H1 (cell line): ENCODE measurements at regions not wholly inside any gene's neighbourhood (a gene's known extent, or its start where the extent isn't known, plus 50 kb on each side); places are given as distances from the start of the nearest gene placed in this dataset.
"Not testable (repeated sequence)": the region's sequence is repeated elsewhere in the genome, so short reads cannot be mapped to it uniquely, and the experiment has no call there.

Source experiments
- CTCF ChIA-PET: fragments of 300-600 bp; sonication (Branson Sonifier 250); formaldehyde crosslinking; loops from one replicate; lab custom pipeline; 2021; ENCODE audit not compliant: partially characterized antibody; lab: Charles Lee
- POLR2A ChIA-PET: fragments of 300-600 bp; sonication (Branson Sonifier 250); formaldehyde crosslinking; loops from one replicate; lab custom pipeline; 2021; ENCODE audit warnings: inconsistent platforms; ENCODE audit not compliant: partially characterized antibody; lab: Charles Lee
- DNase-seq, 2 experiments: peaks; one replicate each; pipeline versions ENCODE4 v3.0.0 to v3.0.0-alpha.2; 2010 to 2022; ENCODE audit warnings: low spot score in 2 of 2, low read depth in 1 of 2, mixed read lengths in 1 of 2
- FAIRE-seq: peaks from 2 replicates; lab custom pipeline; 2011; peaks lifted over from hg19 to GRCh38; lab: Jason Lieb, UNC
- H2AFZ ChIP-seq: 2 replicates; pipeline ENCODE4 v1.8.1; 2012; ENCODE audit warnings: low read length, inconsistent platforms
- H2AK5ac ChIP-seq: 2 replicates; pipeline ENCODE4 v1.6.1; 2013; ENCODE audit warnings: low read depth, low read length
- H2BK120ac ChIP-seq: replicated peaks from 2 replicates; pipeline ENCODE3; 2013; ENCODE audit warnings: low read depth, low read length, inconsistent platforms
- H2BK12ac ChIP-seq: 2 replicates; pipeline ENCODE4 v1.6.1; 2013; ENCODE audit warnings: low read depth, low read length
- H2BK15ac ChIP-seq: 2 replicates; pipeline ENCODE4 v1.6.1; 2013; ENCODE audit warnings: low read length
- H2BK20ac ChIP-seq: 2 replicates; pipeline ENCODE4 v1.6.1; 2013; ENCODE audit warnings: low read length
- H2BK5ac ChIP-seq: 2 replicates; pipeline ENCODE4 v1.6.1; 2013; ENCODE audit warnings: low read depth, low read length
- H3K14ac ChIP-seq: 2 replicates; pipeline ENCODE4 v1.6.1; 2013; ENCODE audit warnings: inconsistent platforms; ENCODE audit not compliant: insufficient read length
- H3K18ac ChIP-seq: 2 replicates; pipeline ENCODE4 v1.6.1; 2013; ENCODE audit warnings: low read length; ENCODE audit errors: extremely low read depth
- H3K23ac ChIP-seq: 2 replicates; pipeline ENCODE4 v1.6.1; 2013; ENCODE audit warnings: inconsistent platforms; ENCODE audit not compliant: insufficient read length
- H3K23me2 ChIP-seq: 2 replicates; pipeline ENCODE4 v1.6.1; 2013; ENCODE audit warnings: low read depth, low read length
- H3K27ac ChIP-seq: 2 replicates; pipeline ENCODE4 v1.6.1; 2011; ENCODE audit warnings: low read depth, low read length, inconsistent platforms
- H3K27me3 ChIP-seq, 4 experiments: replicated peaks in 1 of 4; 1 replicate in 1 of 4; 2 replicates in 3 of 4; pipeline versions ENCODE4 v1.6.1 to v1.8.1; 2011 to 2013; ENCODE audit warnings: low read length in 3 of 4, mild to moderate bottlenecking in 3 of 4, inconsistent platforms in 2 of 4, mixed read lengths in 2 of 4, moderate library complexity in 1 of 4; ENCODE audit not compliant: control insufficient read depth in 3 of 4, insufficient read depth in 3 of 4; ENCODE audit errors: extremely low read depth in 1 of 4
- H3K36me3 ChIP-seq, 4 experiments: 2 replicates each; pipeline versions ENCODE4 v1.6.1 to v1.8.1; 2011 to 2013; ENCODE audit warnings: mild to moderate bottlenecking in 4 of 4, low read length in 3 of 4, moderate library complexity in 2 of 4, control low read depth in 1 of 4, inconsistent platforms in 1 of 4; ENCODE audit not compliant: insufficient read depth in 4 of 4, control insufficient read depth in 2 of 4
- H3K4ac ChIP-seq: replicated peaks from 2 replicates; pipeline ENCODE3; 2013; ENCODE audit warnings: low read length, low read depth, mixed read lengths, inconsistent platforms; ENCODE audit not compliant: insufficient read length
- H3K4me1 ChIP-seq, 4 experiments: replicated peaks in 1 of 4; 1 replicate in 1 of 4; 2 replicates in 3 of 4; pipeline versions ENCODE4 v1.6.1 to v1.8.1; 2011 to 2013; ENCODE audit warnings: low read length in 3 of 4, inconsistent platforms in 2 of 4, mixed read lengths in 1 of 4; ENCODE audit not compliant: insufficient read depth in 4 of 4, control insufficient read depth in 3 of 4
- H3K4me2 ChIP-seq, 2 experiments: 2 replicates each; pipeline versions ENCODE4 v1.6.1 to v1.8.1; 2011 to 2013; ENCODE audit warnings: low read depth in 2 of 2, low read length in 2 of 2, control low read depth in 1 of 2, inconsistent platforms in 1 of 2, mild to moderate bottlenecking in 1 of 2; ENCODE audit not compliant: insufficient read depth in 1 of 2
- H3K4me3 ChIP-seq, 4 experiments: fragments of 200-600, 300-600 bp in 1 of 4; sonication (generic), shearing (Covaris generic), sonication (Bioruptor Twin) in 1 of 4; 2 replicates each; pipeline versions ENCODE4 v1.5.1 to v1.8.1; 2011 to 2016; ENCODE audit warnings: low read length in 4 of 4, low read depth in 3 of 4, control low read depth in 2 of 4, inconsistent platforms in 2 of 4, mild to moderate bottlenecking in 2 of 4, mixed read lengths in 1 of 4, moderate library complexity in 1 of 4; ENCODE audit not compliant: insufficient read depth in 2 of 4; ENCODE audit errors: extremely low read depth in 1 of 4
- H3K56ac ChIP-seq: replicated peaks from 2 replicates; pipeline ENCODE3; 2013; ENCODE audit warnings: low read depth, mild to moderate bottlenecking, mixed read lengths, low read length, inconsistent platforms; ENCODE audit not compliant: insufficient read length
- H3K79me1 ChIP-seq: 2 replicates; pipeline ENCODE4 v1.6.1; 2013; ENCODE audit warnings: low read depth, low read length, control low read depth
- H3K79me2 ChIP-seq, 2 experiments: 2 replicates each; pipeline versions ENCODE4 v1.6.1 to v1.8.1; 2012 to 2013; ENCODE audit warnings: low read length in 2 of 2, mild to moderate bottlenecking in 2 of 2, inconsistent platforms in 1 of 2; ENCODE audit not compliant: insufficient read depth in 2 of 2, control insufficient read depth in 1 of 2
- H3K9ac ChIP-seq, 4 experiments: replicated peaks in 1 of 4; 1 replicate in 1 of 4; 2 replicates in 3 of 4; pipeline versions ENCODE4 v1.6.1 to v1.8.1; 2011 to 2013; ENCODE audit warnings: low read depth in 3 of 4, low read length in 3 of 4, control low read depth in 2 of 4, mild to moderate bottlenecking in 2 of 4, moderate library complexity in 2 of 4, inconsistent platforms in 1 of 4; ENCODE audit errors: extremely low read depth in 1 of 4
- H3K9me3 ChIP-seq, 2 experiments: 2 replicates each; pipeline versions ENCODE4 v1.6.1 to v1.8.1; 2012 to 2013; ENCODE audit warnings: mild to moderate bottlenecking in 2 of 2, moderate library complexity in 2 of 2, control low read depth in 1 of 2, inconsistent platforms in 1 of 2, low read depth in 1 of 2, low read length in 1 of 2, mixed read lengths in 1 of 2; ENCODE audit not compliant: insufficient read depth in 2 of 2
- H4K20me1 ChIP-seq, 2 experiments: replicated peaks in 1 of 2; 2 replicates each; pipeline versions ENCODE3 to v1.8.1; 2011 to 2013; ENCODE audit warnings: inconsistent platforms in 2 of 2, low read length in 2 of 2, mild to moderate bottlenecking in 1 of 2; ENCODE audit not compliant: insufficient read depth in 2 of 2, control insufficient read depth in 1 of 2
- H4K5ac ChIP-seq: 2 replicates; pipeline ENCODE4 v1.6.1; 2013; ENCODE audit warnings: low read length, low read depth, mixed read lengths, inconsistent platforms; ENCODE audit not compliant: insufficient read length
- H4K8ac ChIP-seq: 2 replicates; pipeline ENCODE4 v1.8.0; 2013; ENCODE audit warnings: mild to moderate bottlenecking, moderate library complexity, low read length, inconsistent platforms; ENCODE audit not compliant: insufficient read depth; ENCODE audit errors: extremely low read depth
- H4K91ac ChIP-seq: replicated peaks from 2 replicates; pipeline ENCODE3; 2013; ENCODE audit warnings: low read length, mixed read lengths, inconsistent platforms; ENCODE audit not compliant: insufficient read length
- WGBS, 2 experiments: shearing (Covaris generic) in 1 of 2; methylation state at CpG; one replicate each; pipeline versions ENCODE4 v1.1.6 to v1.1.7; 2013 to 2015; ENCODE audit warnings: low lambda C conversion rate in 2 of 2, mixed read lengths in 2 of 2, inconsistent platforms in 1 of 2, low coverage in 1 of 2, missing lambda C conversion rate in 1 of 2; ENCODE audit not compliant: insufficient replicate concordance in 2 of 2, insufficient coverage in 1 of 2, insufficient read length in 1 of 2; ENCODE audit errors: extremely low coverage in 1 of 2, missing lambda C conversion rate in 1 of 2; 5-methylcytosine and 5-hydroxymethylcytosine counted together

- H3K14ac ChIP-seq, H3K18ac ChIP-seq, H2AFZ ChIP-seq, H2BK5ac ChIP-seq, DNase-seq, H2BK20ac ChIP-seq, H2AK5ac ChIP-seq, H2BK120ac ChIP-seq, H2BK12ac ChIP-seq, H3K79me2 ChIP-seq, H4K91ac ChIP-seq, H3K9ac ChIP-seq, H3K4ac ChIP-seq, H3K27ac ChIP-seq, H4K8ac ChIP-seq, H3K79me1 ChIP-seq, H3K9me3 ChIP-seq, H4K5ac ChIP-seq, POLR2A ChIA-PET, H3K4me1 ChIP-seq, H3K36me3 ChIP-seq, H4K20me1 ChIP-seq, H3K4me3 ChIP-seq, H3K23ac ChIP-seq, FAIRE-seq, H3K56ac ChIP-seq, H3K23me2 ChIP-seq, H3K27me3 ChIP-seq, H2BK15ac ChIP-seq, H3K4me2 ChIP-seq: not testable (repeated sequence)
- CTCF ChIA-PET, result interaction anchor here (0.7 to 1.4 kb wide), 2 partner anchors 247 to 249 kb away, joined by 3 read pairs; no protein-coding TSS in a partner anchor
- 84% methylated on average over 2 of the region's 3 CpGs; no CpG with 5 or more reads in 1 of the 2 experiments for WGBS, 2 experiments
These were observed 304.7 kb upstream of the CHRNA7 start for GRCh38 chr15:31725619-31726018.
